ENCODE measurements at regions not wholly inside any gene's neighbourhood (a gene's known extent, or its start where the extent isn't known, plus 50 kb on each side); places are given as distances from the start of the nearest gene placed in this dataset.

DNA sequence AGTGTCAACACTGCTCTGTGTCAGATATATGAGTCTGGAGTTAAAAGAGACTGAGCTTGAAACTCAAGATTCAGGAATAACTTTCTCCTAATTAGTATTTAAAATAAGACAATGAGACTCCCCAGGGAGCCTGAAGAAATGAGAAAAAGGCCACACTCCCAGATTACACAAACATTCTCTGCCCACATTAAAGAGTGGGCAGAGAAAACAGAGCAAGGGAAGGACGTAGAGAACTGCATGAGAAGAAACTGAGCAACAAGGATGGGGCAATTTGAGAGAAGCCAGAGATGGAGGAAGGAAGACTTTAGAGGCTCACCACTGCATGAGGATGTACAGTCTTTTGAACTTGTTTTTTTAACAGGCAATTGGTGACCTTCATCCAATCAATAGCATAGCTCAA is 438.2 kb downstream of the TDRD15 start:
- Histone ChIP-seq H4K20me1 (ENCODE audit: control insufficient read depth, insufficient read depth, low read depth, low read length) (no peaks in the 10 kb centered on the region), H3K4me3 (ENCODE audit: low read length) (no peak overlapping the region)
- no peak for TF ChIP-seq EZH2phosphoT487 (IDR thresholded peaks at IDR 0.05; ENCODE audit: borderline replicate concordance, low read length)
- TF ChIP-seq, protein P1, sequence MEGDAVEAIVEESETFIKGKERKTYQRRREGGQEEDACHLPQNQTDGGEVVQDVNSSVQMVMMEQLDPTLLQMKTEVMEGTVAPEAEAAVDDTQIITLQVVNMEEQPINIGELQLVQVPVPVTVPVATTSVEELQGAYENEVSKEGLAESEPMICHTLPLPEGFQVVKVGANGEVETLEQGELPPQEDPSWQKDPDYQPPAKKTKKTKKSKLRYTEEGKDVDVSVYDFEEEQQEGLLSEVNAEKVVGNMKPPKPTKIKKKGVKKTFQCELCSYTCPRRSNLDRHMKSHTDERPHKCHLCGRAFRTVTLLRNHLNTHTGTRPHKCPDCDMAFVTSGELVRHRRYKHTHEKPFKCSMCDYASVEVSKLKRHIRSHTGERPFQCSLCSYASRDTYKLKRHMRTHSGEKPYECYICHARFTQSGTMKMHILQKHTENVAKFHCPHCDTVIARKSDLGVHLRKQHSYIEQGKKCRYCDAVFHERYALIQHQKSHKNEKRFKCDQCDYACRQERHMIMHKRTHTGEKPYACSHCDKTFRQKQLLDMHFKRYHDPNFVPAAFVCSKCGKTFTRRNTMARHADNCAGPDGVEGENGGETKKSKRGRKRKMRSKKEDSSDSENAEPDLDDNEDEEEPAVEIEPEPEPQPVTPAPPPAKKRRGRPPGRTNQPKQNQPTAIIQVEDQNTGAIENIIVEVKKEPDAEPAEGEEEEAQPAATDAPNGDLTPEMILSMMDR (IDR thresholded peaks at IDR 0.05; ENCODE audit: low read depth, low read length, poor library complexity, severe bottlenecking): no peak

DNA sequence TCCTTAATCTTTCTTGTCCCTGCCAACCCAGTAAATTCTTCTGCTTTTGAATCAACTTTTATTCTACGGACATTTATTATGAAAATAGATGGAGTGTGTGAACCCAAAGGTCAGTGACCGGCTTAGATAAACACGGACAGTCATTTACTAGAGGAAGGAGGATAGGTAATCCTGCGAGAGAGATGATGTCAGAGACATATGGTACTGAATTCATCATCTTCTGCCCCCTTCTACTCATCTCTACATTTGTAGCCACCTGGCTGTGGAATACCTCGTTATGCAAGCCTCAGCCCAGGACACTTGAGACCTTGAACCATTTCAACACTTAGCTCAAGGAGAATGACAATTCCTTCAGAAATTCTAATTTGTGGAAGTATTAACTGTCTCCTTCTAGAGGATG is 443.6 kb downstream of the TDRD15 start:
- TF ChIP-seq EZH2phosphoT487 (IDR thresholded peaks at IDR 0.05; ENCODE audit: borderline replicate concordance, low read length): no peak

More for the DNA sequence above, 438.2 kb downstream of the TDRD15 start:
- H3K9me3 ChIP-seq (ENCODE audit: control insufficient read depth, insufficient read depth, low read length): no peaks in the 10 kb centered on the region
- H3K79me2 ChIP-seq (ENCODE audit: control insufficient read depth, low read length): no peaks in the 10 kb centered on the region
- no peaks in the 10 kb centered on the region for H3K4me1 ChIP-seq (ENCODE audit: control insufficient read depth, low read length)
- no peaks in the 10 kb centered on the region for H3F3A ChIP-seq (ENCODE audit: control insufficient read depth, insufficient read depth)
- H3K27ac ChIP-seq (ENCODE audit: low read depth, low read length): no peak overlapping the region
- H3K9me2 ChIP-seq (replicated peaks; ENCODE audit: control insufficient read depth, low read length): no peaks in the 10 kb centered on the region
- H3K4me2 ChIP-seq (ENCODE audit: low read length): no peak overlapping the region
- no peaks in the 10 kb centered on the region for H3K36me3 ChIP-seq (ENCODE audit: control insufficient read depth, low read length)
- H3K27me3 ChIP-seq (ENCODE audit: control insufficient read depth, low read length): no peaks in the 10 kb centered on the region

DNA sequence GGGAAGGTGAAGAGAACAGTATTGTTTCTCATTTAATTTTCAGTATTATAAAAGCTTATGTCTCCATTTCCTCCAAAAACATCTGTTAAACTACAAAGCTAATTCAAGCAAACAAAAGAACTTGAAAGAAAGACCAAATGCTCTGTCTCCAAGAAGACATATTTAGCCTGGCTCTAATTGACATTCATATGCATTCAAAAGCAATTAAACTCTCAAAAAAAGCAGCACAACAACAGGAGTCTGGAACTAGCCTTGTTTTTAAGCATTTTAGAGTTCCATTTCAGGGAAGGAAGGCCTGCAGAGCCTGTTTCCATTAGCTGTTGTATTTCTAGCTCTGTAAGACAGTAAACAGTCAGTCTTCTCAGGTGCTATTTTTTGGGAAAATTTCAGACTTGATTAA is 447.9 kb downstream of the TDRD15 start:
- Histone ChIP-seq H3K79me2 (ENCODE audit: control insufficient read depth, low read length) (no peaks in the 10 kb centered on the region), H3K36me3 (ENCODE audit: control insufficient read depth, low read length) (no peaks in the 10 kb centered on the region), H3K27me3 (ENCODE audit: control insufficient read depth, low read length) (no peaks in the 10 kb centered on the region), H3K4me2 (ENCODE audit: low read length) (no peak overlapping the region), H4K20me1 (ENCODE audit: control insufficient read depth, insufficient read depth, low read depth, low read length) (no peaks in the 10 kb centered on the region), H3K9me2 (replicated peaks; ENCODE audit: control insufficient read depth, low read length) (no peaks in the 10 kb centered on the region), H3F3A (ENCODE audit: control insufficient read depth, insufficient read depth) (no peaks in the 10 kb centered on the region), H3K27ac (ENCODE audit: low read depth, low read length) (no peak overlapping the region), H3K4me3 (ENCODE audit: low read length) (no peak overlapping the region), H3K4me1 (ENCODE audit: control insufficient read depth, low read length) (no peaks in the 10 kb centered on the region), H3K9me3 (ENCODE audit: control insufficient read depth, insufficient read depth, low read length) (no peaks in the 10 kb centered on the region)
- TF ChIP-seq, protein P1 (IDR thresholded peaks at IDR 0.05; ENCODE audit: low read depth, low read length, poor library complexity, severe bottlenecking): no peak
- no peak for TF ChIP-seq EZH2phosphoT487 (IDR thresholded peaks at IDR 0.05; ENCODE audit: borderline replicate concordance, low read length)

More for the DNA sequence above, 443.6 kb downstream of the TDRD15 start:
- Histone ChIP-seq H3K9me3 (ENCODE audit: control insufficient read depth, insufficient read depth, low read length) (no peaks in the 10 kb centered on the region), H3K4me2 (ENCODE audit: low read length) (no peak overlapping the region), H3F3A (ENCODE audit: control insufficient read depth, insufficient read depth) (no peaks in the 10 kb centered on the region), H3K27me3 (ENCODE audit: control insufficient read depth, low read length) (no peaks in the 10 kb centered on the region), H4K20me1 (ENCODE audit: control insufficient read depth, insufficient read depth, low read depth, low read length) (no peaks in the 10 kb centered on the region), H3K79me2 (ENCODE audit: control insufficient read depth, low read length) (no peaks in the 10 kb centered on the region), H3K4me1 (ENCODE audit: control insufficient read depth, low read length) (no peaks in the 10 kb centered on the region), H3K4me3 (ENCODE audit: low read length) (no peak overlapping the region), H3K9me2 (replicated peaks; ENCODE audit: control insufficient read depth, low read length) (no peaks in the 10 kb centered on the region), H3K36me3 (ENCODE audit: control insufficient read depth, low read length) (no peaks in the 10 kb centered on the region), H3K27ac (ENCODE audit: low read depth, low read length) (no peak overlapping the region)

DNA sequence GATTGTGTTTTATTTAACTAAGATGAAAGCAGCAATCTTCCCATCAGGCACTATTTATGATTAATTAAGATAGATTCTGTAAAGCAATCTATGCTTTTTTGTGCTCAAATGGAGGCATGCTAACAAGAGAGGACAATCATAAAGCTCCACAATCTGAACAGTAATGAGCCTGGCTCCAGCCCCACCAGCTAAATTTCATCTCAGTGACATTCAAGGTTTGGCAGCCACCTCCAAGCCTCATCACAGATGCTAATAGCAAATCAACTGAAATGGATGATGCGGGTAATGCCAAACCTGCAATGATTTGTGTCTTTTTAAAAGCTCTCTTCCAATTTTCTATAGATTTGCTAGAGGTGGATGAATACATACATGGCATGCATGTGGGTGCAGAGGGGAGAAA is 456.6 kb downstream of the TDRD15 start:
- Histone ChIP-seq H3K4me3 (ENCODE audit: low read length) (no peak overlapping the region), H3K4me1 (ENCODE audit: control insufficient read depth, low read length) (no peaks in the 10 kb centered on the region), H3K9me2 (replicated peaks; ENCODE audit: control insufficient read depth, low read length) (no peaks in the 10 kb centered on the region), H4K20me1 (ENCODE audit: control insufficient read depth, insufficient read depth, low read depth, low read length) (no peaks in the 10 kb centered on the region), H3K36me3 (ENCODE audit: control insufficient read depth, low read length) (no peaks in the 10 kb centered on the region), H3F3A (ENCODE audit: control insufficient read depth, insufficient read depth) (no peaks in the 10 kb centered on the region), H3K27ac (ENCODE audit: low read depth, low read length) (no peak overlapping the region), H3K79me2 (ENCODE audit: control insufficient read depth, low read length) (no peaks in the 10 kb centered on the region), H3K9me3 (ENCODE audit: control insufficient read depth, insufficient read depth, low read length) (no peaks in the 10 kb centered on the region), H3K4me2 (ENCODE audit: low read length) (no peak overlapping the region), H3K27me3 (ENCODE audit: control insufficient read depth, low read length) (no peaks in the 10 kb centered on the region)
- TF ChIP-seq, protein P1 (IDR thresholded peaks at IDR 0.05; ENCODE audit: low read depth, low read length, poor library complexity, severe bottlenecking): no peak
- TF ChIP-seq EZH2phosphoT487 (IDR thresholded peaks at IDR 0.05; ENCODE audit: borderline replicate concordance, low read length): no peak
